NCI-H82 (cell line): ENCODE measurements at regions not wholly inside any gene's neighbourhood (a gene's known extent, or its start where the extent isn't known, plus 50 kb on each side); places are given as distances from the start of the nearest gene placed in this dataset.
A peak's percentile ranks its signal among the peaks of the same experiment; 100 is the strongest.
"Not testable (repeated sequence)": the region's sequence is repeated elsewhere in the genome, so short reads cannot be mapped to it uniquely, and the experiment has no call there.

Experiments used
- DNase-seq: peaks from one replicate; lab custom pipeline; 2025; lab: John Stamatoyannopoulos, UW

- DNase-seq = peak; percentile 63
Observed at GRCh38 chr2:16034151-16034974, 94.0 kb downstream of the MYCN start.

DNA sequence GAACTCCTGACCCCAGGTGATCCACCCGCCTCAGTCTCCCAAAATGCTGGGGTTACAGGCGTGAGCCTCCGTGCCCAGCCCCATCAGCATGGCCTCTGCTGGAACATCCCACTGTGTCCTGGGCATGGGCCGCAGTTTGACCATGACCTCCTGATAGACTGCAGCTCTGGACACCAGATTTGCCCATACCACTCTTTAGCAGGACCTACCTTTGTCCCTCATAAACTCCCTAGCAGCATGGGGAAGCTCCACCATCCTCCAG lies 92.6 kb downstream of the MYCN start:
- DNase-seq = no peak

DNA sequence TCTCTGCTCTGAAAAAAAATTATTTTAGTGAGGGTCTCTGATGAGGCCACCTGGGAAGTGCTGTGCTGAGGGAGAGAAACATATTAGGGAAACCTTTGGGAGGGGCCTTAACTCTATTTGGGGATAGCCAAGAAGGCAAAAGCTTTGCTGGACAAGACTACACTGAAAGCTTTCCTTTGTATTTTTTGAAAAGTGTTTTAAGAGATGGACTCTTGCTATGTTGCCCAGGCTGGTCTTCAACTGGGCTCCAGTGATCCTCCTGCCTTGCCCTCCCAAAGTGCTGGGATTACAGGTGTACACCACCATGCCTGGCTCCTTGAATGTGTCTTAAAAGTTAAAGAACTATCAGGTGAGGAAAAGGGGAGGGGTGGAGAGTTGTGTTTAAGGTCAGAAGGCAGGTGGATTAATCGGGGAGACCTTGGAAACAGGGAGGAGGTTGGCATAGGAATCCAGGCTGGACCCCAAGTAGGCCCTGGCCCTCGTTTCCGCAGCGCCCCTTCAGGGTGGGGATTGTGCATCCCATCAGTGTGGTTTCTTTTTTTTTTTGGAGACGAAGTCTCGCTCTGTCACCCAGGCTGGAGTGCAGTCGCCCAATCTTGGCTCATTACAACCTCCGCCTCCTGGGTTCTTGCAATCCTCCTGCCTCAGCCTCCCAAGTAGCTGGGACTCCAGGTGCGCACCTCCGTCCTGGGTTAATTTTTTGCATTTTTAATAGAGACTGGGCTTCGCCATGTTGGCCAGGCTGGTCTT lies 92.1 kb downstream of the MYCN start:
- no peak for DNase-seq

- DNase-seq = no peak
Observed at GRCh38 chr2:16031848-16032159, 91.5 kb downstream of the MYCN start.

DNA sequence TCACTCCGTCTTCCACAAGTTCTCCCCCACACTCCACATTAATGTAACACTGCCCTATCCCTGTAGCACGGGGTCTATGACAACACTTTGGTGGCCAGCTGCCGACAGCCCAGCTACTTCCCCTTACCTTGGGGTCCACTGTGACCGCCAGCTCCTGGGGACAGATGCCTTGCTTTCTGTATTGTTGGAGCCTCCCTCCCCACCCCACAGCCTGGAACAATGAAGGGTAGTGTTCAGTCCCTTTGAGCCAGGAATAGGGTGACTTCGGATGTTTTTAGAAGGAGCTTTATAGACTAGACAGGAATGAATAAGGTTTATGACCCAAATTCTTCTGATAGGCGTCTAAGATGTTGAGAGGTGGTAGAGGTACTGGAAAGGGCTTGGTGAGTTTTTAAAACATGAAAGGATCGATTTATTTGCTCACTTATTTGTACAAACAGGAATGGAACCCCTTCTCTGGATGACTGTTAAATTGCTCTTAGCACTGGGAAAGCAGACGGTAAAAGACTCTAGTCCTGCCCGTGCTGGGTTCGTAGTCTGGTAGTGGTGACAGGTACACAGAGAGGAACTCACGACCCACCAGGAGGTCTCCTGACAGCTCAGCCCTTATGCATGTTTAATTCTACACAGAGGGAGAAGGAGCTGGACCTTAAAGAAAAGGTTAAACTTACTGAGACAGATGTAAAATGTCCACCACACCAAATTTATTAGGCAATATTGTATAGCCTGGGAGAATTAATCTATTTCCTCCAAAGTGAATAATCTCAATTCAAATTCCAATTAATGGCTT lies 90.9 kb downstream of the MYCN start:
- no peak for DNase-seq

- no peak for DNase-seq
Observed at GRCh38 chr2:16030206-16031057, 90.1 kb downstream of the MYCN start.

- no peak for DNase-seq
Observed at GRCh38 chr2:16028644-16029043, 88.3 kb downstream of the MYCN start.

GRCh38 chr2:16026816-16027501 lies 86.6 kb downstream of the MYCN start:
- no peak for DNase-seq

DNA sequence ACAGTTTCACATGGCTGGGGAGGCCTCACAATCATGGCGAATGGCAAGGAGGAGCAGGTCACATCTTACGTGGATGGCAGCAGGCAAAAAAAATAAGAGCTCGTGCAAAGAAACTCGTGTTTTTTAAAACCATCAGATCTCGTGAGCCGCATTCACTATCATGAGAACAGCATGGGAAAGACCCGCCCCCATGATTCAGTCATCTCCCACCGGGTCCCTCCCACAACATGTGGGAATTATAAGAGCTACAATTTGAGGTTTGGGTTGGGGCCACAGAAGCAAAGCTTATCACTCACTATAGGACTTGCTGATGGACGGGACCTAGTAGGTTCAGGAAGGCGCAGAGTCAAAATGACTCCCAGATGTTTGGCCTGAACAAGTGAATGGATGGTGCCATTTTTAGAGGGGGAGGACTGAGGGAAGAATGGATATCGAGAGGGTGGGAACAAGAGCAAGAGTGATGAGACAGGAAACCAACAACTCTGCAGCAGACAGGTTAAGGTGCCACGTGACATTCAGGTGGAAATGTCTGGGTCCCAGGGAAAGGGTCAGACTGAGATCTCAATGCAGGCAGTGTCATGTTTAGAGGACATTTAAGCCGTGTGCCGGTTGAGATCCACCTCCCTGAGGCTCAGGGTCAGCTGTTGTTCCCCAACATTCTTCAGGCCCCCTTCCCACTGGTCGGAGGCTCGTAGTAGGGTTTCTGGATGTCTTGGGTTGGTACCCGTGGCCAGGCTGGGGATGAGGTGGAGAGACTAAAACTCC lies 85.7 kb downstream of the MYCN start:
- no peak for DNase-seq

DNA sequence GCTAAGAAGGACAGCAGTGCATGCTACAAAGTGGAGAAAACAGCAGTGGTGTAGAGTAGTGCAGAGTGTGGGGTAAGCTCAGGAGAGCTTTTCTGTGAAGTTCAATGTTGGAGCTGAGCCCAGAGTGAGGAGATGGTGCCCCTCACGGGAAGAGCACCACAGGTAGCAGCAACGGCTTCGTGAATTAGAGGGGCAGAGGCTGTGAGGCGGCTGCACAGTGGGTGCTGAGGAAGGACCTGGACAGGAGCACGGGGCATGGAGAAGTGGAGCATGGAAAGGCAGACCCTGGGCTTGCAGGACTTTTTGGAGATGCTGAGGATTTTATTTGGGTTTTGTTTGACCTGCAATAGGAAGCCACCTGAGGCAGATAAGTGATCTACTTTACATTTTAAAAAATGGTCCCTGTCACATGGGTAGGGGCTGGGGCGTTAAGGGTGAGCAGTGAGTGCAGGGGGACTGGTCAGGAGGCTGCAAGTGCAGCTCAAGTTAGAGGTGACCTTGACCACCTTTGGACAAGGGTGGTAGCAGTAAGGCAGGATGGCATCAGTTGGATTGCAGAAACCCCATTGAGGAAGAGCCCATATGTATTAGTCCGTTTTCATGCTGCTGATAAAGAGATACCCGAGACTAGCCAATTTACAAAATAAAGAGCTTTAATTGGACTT lies 85.0 kb downstream of the MYCN start:
- DNase-seq = no peak

DNA sequence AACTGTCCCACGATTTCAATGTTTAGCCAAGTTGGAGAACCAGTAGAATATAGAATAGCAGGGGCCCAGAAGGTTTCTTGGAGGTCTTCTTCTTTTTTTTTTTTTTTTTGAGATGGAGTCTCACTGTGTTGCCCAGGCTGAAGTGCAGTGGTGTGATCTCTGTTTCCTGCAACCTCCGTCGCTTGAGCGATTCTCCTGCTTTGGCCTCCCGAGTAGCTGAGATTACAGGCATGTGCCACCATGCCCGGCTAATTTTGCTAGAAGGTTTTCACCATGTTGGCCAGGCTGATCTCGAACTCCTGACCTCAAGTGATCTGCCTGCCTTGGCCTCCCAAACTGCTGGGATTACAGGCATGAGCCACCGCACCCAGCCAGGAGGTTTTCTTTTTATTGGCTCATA lies 84.3 kb downstream of the MYCN start:
- DNase-seq = not testable (repeated sequence)

GRCh38 chr2:16023506-16024360 lies 83.4 kb downstream of the MYCN start:
- peak; percentile 82 for DNase-seq

GRCh38 chr2:16022548-16023240 lies 82.3 kb downstream of the MYCN start:
- DNase-seq = no peak

GRCh38 chr2:16021611-16022363 lies 81.4 kb downstream of the MYCN start:
- no peak for DNase-seq

DNA sequence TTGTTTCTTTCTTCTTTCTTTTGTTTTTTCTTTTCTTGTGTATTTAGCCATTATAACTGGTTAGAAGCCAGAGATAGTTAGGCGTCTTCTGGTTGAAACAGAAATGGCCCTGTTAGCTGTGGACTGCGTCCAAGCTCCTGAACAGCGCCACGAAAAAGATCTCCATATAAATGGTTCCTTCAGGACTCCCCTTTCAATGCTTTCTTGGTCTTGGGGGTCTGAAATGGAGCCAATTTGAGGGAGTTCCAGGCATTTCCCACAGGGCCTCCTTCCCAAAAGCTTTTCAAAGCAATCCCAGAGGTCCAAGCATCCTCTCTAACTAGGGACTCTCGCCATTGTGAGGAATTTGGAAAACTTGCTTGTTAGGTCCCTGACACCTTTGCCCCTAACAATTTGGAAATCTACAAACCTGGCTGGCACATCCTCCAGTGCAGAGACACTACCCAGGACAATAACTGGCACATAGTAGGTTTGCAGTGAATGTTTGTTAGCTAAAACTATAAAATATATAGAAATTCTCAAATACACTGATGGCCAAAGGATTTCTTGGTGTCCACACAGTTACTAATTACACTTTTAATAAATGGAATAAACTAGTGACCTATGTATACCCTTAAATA lies 80.1 kb downstream of the MYCN start:
- DNase-seq = no peak

DNA sequence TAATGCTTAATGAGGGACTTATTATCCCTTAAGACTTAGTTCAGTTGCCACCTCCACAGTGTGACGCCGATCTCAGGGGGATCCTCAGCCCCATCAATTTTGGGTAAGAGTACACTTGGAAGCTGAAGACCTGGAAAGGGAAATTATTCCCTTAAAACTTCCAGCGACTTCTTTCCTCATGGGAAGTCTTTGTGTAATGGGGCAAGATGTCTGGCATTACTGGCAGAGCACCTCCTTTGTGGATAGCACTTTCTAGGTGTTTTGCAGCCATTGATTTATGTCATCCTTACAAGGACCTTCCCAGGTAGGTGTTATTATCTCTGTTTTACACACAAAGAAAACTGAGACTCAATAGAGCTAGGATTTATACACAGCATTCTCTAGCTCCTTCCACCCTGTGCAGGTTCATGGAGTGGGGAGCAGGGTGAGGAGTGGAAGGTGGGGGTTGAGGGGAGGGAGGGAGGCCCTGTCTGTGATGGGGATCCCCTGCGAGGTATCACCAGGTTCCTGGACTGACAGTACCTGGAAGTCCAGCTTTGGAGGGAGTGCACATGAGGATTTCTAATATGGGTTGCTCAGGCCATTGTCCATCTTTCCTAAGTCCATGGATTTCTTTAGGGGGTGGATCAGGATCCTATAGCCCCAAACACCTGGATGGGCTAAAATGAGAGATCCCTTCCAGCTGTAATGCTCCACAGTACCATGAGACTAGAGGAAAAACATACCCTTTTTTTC lies 79.4 kb downstream of the MYCN start:
- no peak for DNase-seq

GRCh38 chr2:16019060-16019480 lies 78.7 kb downstream of the MYCN start:
- DNase-seq = peak; percentile 81
